GM19238 (cell line): ENCODE measurements at regions not wholly inside any gene's neighbourhood (a gene's known extent, or its start where the extent isn't known, plus 50 kb on each side); places are given as distances from the start of the nearest gene placed in this dataset.

Experiments used
- DNase-seq: peaks from one replicate; pipeline ENCODE4 v3.0.0; 2011; ENCODE audit warnings: low spot score; ENCODE audit not compliant: insufficient read length

- no peak for DNase-seq
These were observed 153.0 kb upstream of the ITGA4 start for GRCh38 chr2:181304011-181304844.

DNA sequence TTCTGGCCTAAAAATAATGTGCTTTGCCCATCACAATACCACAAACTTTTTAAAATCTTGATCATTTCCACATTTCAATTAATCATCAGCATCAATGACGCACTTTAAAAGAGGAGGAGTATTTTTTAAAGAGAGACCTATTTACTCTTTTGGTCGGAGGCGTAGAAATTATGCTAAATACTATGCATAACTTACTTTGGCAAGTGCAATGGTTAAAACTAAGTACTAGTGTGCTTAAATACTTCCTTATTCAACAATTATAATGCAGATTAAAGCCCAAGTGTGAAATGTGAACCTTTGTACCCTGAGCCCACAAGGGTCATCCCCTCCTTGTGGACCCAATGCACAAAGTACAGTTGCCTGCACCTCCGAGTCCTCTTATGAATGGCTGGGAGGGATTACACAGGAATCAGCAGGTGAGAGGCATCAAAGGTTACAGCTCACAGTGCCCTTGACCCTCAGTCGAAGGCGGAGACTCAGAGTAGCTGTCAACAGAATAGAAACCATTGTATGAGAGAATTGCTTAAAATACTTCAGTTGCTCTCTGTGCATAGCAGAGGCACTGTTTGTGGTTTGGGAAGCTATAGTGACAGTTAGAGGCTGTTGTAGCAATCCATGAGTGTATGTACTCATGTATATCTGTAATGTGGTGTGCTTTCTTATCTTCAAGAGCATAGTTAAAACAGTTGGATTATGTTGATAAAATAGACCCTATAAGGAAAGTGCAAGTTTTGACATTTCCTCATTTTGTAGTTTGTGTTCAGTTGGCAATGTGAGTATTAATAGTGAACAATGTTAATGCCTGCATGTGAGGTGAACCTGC, 151.7 kb upstream of the ITGA4 start:
- no peak for DNase-seq

DNA sequence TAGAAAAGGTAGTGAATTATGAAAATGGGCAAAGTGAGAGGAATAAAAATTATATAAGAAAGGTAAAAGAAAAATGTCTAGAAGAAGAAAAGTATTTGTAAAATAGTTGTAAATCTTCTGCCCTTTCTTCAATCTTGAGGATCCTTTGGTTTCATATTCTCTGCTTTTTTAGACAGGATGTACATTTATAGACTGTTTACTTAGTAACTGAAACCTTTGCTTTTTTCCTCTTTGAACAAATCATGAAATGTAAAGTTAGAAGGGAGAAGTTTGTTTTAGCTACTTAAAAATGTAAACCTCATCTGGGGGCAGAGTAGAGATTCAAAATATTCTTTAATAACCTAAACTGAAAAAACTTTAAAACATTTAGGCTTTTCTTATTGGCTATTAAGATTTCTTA, 150.4 kb upstream of the ITGA4 start:
- no peak for DNase-seq

GRCh38 chr2:181307203-181307991, 149.8 kb upstream of the ITGA4 start:
- no peak for DNase-seq

GRCh38 chr2:181308766-181309515, 148.2 kb upstream of the ITGA4 start:
- DNase-seq = no peak

GRCh38 chr2:181309586-181309985, 147.6 kb upstream of the ITGA4 start:
- no peak for DNase-seq

DNA sequence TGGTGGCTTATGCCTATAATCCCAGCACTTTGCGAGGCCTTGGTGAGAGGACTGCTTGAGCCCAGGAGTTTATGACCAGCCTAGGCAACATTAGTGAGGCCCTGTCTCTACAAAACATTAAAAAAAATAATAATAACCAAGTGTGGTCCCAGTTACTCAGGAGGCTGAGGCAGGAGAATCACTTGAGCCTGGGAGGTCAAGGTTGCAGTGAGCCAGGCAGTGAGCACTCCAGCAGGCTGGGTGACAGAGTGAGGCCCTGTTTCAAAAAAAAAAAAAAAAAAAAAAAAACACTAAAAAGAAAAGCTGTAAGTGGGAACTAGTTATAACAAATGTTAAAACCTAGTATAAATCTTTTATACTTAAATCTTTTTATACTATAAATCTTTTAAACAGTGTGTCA, 146.2 kb upstream of the ITGA4 start:
- DNase-seq = no peak

GRCh38 chr2:181311837-181312236, 145.3 kb upstream of the ITGA4 start:
- no peak for DNase-seq

DNA sequence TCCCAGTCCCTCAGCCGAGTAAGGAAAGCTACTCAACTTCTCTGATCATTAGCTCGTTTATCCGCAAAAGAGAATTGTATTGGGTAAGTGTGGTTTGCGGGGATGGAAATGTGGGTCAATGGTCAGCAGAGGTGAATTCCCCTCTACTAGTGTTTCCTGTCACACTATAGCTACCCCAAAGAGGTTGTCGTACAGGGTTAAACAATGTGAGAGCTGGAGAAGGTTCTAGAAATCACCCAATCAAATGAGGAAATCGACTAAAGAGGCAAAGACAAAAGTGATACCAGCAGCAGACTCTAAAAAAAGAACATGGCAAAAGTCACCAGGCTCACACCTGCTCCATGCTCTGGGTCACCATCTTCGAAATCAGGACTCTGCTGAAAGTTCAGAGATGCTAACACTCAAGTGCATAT, 144.7 kb upstream of the ITGA4 start:
- no peak for DNase-seq

- no peak for DNase-seq
These were observed 143.3 kb upstream of the ITGA4 start for GRCh38 chr2:181313845-181314244.

- DNase-seq = no peak
These were observed 142.6 kb upstream of the ITGA4 start for GRCh38 chr2:181314551-181314950.

DNA sequence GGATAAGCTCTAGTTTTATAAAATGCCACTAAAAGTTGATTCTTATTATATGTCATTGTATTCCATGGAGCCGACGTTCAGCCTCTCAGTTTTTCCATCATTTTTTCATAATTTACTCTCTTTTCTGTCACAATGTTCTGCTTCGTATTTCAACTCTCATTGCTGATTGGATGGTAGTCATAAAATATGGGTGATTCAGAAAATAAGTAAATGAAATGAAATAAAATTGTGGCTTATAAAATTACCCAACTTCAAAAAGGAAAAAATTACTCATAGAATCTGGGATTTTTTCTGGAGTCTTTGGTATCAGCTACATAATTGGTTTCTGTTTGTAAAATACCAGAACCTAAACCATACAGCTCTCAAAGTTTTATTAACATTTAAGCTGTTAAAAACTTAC, 139.7 kb upstream of the ITGA4 start:
- DNase-seq = no peak

- no peak for DNase-seq
These were observed 138.5 kb upstream of the ITGA4 start for GRCh38 chr2:181318504-181319280.

GRCh38 chr2:181319286-181319685, 137.9 kb upstream of the ITGA4 start:
- no peak for DNase-seq

DNA sequence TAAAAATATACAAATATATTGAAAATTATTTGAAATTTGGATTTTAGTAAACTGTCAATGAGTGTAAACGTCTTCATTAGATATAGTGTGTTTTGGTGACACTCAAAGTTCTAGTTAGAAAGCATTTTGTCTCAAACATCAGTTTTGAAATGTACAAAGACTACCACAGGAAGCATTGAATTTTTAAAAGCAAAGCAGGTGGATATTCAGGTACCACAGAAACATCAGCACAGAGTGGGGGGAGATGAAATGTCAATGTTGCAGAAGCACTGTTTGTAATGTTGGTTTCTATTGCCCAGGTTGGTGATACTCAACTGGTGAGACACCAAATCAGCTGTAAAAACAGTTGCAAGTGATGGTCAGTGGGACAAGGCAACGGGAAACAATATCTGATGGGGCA, 136.5 kb upstream of the ITGA4 start:
- DNase-seq = no peak

DNA sequence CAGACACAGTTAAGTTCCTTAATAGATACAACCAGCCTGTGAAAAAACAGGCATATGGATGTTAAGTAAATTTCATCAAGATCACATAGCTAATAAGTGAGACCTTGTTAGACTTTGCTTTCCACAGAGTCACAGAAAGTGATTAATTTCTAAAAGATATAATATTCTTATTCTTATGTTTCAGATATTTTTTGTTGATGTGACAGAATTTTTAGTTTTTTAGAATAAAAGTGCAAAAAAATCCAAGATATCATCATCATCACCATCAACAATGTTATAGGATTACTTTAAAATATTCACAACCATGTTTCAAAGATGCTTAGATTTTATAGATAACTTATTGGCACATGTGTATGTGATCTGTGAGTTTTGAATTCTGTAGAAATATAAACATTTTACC, 132.3 kb upstream of the ITGA4 start:
- no peak for DNase-seq

GRCh38 chr2:181326661-181327060, 130.5 kb upstream of the ITGA4 start:
- DNase-seq = no peak

GRCh38 chr2:181330286-181330685, 126.9 kb upstream of the ITGA4 start:
- no peak for DNase-seq

DNA sequence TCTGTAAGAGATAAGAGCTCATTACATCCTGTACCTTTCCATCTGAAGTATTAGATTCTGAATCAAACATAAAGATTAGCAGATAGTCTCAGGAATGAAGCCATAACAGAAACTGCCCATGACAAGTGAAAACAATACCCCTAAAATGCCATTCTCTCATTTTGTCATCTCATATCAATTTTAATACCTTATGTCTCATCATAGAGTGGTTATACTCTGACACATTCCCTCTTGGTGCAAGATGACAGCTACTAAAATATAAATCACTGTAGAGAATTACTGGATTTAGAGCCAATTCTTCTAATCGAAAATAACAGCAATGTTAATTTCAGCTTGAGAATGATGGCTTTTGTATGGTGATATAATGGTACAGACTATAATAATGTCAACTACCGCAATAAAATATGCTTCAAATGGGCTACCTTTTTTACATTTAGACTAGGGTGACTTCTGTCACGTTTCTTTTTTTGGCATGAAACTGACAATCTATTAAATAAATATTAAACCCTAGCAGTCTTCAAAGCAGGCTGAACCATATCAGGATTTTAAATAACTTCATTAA, 125.1 kb upstream of the ITGA4 start:
- DNase-seq = no peak
